ENCODE measurements at regions not wholly inside any gene's neighbourhood (a gene's known extent, or its start where the extent isn't known, plus 50 kb on each side); places are given as distances from the start of the nearest gene placed in this dataset.

DNA sequence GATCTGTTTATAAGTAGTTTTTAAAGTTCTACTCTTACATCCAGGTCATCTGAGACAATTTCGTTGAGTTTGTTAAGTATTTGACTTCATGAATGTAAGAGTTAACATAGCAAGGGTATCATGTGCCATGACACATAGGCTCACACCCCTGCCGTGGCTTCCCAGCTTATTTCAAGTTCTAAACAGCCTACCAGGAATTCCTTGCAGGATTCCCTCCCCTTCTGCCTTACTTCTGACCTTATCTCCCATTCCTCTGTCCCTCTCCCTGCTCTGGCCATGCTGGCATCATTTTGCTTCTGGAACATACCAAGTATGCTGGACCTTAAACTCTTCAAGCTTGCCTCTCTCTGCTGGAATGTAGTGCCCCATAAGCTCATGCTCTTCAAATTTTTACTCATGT lies 369.9 kb upstream of the PCDH7 start:
- DNase-seq: no peak

DNA sequence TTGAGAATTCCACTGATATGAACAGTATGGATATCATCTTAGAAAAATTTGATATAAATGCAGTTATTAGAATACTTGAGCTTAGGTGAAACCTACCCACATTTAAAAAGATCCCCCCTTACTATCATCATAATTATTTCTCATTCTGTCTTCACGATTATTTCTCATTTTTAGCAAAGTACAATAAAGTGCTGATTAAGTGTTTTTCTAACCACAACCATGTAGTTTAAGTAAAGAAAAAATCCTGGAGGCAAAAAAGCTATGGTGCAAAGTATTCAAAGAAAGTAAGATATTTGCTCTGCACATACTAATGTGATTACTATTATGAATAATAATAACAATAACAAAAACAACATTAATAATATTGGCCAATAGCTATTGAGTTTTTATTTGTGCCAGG lies 365.6 kb upstream of the PCDH7 start:
- DNase-seq: no peak

DNA sequence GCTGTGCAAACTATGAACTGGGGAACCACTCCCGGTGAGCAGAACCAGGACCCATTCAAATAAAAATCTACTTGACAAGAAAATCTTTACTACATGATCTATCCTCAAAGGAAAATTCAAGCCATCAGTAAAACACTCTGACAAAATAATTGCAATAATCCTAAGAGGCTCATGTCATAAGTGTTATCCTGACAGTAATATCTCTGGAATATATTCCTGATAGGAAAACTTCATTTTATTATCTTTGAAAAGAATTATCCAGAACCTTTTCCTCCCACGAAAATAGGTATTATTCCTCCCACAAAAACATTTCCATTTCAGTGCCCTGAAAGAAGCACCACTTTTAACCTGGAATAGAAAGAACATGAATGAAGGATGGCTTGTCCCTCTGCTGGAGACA lies 357.7 kb upstream of the PCDH7 start:
- no peak for DNase-seq

DNA sequence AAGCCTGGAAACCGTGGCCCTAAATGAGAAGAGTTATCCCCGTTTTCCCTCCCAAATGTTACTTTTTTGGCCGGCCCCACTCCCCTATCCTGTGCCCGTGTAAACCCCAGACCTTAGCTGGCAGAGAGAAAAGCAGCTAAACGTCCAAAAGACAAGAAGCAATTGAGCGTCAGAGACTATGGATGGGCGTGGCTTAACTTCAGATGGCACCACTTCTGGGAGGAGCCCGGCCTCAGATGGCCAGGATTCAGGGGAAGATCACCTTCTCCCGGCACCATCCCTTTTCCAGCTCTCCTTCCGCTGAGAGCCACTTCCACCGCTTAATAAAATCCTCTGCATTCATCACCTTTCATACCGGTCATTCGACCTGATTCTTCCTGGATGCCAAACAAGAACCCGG lies 350.1 kb upstream of the PCDH7 start:
- no peak for DNase-seq

DNA sequence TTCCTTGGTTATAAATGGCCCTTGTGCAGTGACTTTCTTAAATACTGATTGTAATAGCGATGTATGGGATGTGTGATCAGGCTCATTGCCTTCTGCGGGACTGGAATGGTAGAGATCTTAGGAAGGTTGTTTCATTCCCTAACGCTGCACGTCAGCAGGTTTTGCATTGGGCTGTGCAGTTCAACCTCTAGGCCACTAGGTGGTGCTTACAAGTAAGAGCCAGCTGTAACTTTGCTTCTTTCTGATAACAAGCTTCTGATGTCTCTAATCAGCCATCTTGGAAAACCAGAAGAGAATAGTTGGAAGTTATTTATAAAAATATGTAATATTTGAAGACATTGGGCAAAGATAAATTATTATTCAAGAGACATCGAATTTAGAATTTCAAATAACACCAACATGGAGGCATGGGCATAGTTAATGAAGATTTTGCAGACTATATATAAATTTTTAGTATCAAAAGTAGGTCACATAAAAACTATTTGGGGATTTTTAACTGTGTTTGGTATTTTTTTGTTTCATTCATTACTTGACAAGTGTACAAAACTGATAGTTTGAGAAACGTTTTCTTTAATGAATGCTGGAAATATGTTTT lies 339.7 kb upstream of the PCDH7 start:
- DNase-seq: peak; percentile 39

DNA sequence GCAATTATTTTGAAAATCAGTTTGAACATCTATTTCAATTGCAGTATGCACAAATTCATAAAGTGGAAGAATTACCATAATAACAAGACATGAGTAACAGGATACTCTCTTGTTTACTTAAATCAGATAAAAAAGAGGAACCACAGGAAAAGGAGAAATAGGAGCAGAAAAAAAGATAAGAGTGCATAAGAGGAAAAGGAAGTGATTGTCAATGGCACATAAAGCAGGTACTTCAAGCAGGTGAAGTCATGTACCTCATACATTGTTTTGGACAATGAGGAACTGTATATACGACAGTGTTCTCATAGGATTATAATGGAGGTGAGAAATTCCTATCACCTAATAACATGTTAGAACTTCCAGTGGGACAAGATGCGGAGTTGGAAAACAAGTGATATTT lies 334.5 kb upstream of the PCDH7 start:
- no peak for DNase-seq

DNA sequence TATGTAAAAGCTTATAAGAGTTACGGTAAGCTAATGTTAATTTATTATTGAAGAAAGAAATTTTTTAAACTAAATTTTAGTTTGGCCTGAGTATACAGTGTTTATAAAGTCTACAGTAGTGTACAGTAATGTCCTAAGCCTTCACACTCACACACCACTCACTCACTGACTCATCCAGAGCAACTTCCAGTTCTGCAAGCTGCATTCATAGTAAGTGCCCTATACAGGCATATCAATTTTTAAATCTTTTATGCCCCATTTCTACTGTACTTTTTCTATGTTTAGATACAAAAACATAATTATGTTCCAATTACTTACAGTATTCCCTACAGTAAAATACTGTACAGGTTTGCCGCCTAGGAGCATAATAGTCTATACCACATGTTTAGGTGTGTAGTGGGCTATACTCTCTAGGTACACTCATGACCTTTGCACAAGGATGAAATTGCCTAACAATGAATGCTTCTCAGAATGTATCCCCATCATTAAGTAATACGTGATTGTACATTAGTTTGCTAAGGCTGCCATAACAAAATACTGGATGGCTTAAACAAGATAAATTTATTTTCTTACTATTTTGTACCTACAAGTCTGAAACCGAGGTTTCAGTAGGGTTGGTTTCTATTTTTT lies 333.8 kb upstream of the PCDH7 start:
- DNase-seq: no peak

DNA sequence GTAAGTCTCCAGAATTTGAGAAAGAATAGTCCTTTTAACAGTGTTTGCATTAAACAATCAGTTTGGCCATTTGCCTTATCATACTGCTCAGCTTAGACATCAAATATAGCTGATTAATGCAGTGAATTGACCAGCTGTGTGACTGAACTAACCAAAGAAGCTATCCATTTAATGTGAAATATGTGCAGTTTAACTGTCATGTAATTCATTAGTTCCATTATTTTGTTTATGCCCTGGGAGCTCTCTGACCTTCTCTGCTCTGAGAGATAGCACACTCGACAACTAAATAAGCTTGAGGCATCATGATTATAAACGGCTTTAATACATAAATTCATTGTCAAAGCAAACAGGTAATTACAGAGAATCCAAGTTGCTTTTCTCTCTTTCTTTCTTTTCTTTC lies 324.3 kb upstream of the PCDH7 start:
- DNase-seq: no peak

DNA sequence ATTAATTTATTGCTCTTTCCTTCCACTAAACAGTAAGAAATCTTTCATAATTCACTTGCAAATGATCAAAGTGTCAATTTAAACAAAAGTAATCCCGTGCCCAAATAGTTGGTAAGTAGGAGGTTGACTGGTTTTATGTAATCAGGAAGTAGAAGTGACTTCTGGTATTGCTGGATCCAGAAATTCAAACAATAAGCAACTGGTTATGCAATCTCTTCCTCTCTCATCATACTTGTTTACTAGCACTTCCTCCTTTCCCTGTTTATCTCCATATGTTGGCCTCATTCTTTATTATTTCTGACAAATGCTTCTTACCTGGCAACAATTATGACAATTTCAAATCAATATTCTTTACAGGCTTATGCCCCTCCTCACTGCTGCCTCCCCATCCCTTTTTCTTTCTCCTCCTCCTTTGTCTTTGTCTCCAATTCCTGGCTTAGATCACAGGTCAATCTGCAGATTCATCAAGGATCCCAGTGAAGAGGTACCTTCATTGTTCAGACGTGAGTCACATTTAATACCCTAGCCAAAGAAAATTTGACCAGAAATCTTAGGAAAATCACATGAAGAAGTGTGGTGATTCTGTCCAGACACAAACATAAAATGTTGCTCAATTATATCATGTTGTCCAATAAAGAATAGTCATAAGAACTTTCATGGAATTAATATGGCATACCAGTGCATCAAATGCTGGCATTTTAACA lies 323.2 kb upstream of the PCDH7 start:
- no peak for DNase-seq

DNA sequence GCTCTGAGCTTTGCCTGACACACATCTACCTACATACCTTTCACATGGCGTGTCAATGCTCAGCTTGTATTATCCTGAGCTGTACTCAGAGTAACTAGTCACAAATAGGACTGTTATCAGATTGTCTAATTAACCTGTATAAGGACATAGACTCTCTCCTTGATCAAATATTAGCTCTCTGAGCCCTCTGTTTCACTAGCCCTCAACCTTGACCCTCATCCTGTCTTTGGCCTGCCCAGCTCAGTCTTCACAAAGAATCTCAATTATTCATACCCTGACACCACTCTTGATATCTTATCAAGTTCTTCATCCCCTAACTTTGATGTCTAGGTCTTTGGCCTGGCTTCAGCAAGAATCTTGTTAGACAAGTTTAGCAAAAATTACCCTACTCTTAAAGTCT lies 320.7 kb upstream of the PCDH7 start:
- no peak for DNase-seq

DNA sequence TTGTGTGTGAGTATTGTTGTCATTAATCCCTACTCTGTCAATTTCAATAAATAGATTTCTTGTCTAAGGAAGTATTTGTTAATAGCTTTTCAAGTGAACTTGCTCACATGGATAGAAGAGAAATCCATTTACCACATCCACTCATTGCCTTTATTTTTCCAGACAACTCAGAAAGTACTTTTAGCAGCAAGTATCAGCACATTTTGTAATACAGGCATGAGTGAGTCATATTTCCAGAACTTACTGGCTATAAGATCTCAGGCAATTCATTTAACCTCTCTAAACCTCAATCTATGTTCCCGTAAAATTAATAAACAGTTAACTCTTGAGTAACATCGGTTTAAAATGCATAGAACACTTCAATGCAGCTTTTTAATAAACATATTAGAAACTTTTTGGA lies 317.9 kb upstream of the PCDH7 start:
- DNase-seq: no peak

DNA sequence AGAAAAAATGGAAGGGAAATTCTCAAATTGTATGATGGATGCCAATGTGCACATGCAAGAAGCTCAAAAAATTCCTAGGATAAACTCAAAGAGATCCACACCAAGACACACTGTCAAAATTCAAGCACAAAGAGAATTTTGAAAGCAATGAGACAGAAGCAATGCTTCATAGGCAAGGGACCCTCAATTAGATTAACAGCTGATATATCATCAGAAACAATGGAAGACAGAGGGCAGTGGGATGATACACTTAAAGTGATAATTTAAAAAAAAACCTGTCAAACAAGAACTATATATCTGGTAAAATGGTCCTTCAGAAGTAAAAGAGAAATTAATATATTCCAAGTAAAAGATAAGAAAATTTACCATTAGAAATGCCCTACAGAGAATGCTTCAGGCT lies 306.3 kb upstream of the PCDH7 start:
- no peak for DNase-seq

DNA sequence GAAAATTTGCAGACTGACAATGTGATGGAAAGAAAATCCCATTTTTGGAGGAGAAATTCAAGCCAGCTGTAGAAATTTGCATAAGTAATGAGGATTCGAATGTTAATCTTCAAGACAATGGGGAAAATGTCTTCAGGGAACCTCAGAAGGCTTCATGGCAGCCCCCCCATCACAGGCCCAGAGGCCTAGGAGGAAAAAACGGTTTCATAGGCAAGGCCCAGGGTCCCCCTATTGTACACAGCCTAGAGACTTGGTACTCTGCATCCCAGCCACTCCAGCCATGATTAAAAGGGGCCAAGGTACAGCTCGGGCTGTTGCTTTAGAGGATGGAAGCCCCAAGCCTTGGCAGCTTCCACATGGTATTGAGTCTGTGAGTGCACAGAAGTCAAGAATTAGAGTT lies 303.6 kb upstream of the PCDH7 start:
- DNase-seq: no peak

DNA sequence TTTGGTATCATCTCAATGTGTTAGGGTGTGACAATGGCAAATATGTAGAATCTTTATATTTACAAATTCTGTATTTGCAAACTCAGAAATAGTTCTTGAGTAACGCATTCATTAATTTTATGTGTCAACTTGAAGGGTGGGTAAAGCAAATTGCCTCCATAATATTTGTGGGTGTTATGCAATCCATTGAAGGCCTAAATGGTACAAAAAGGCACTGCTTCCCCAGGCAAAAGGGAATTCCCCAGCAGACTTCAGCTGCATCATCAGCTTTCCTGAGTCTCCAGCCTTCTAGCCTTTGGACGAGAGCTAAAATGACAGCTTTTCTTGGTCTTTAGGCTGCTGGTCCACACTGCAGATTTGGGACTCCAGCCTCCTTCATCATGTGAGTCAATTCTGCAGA lies 292.2 kb upstream of the PCDH7 start:
- DNase-seq: no peak

DNA sequence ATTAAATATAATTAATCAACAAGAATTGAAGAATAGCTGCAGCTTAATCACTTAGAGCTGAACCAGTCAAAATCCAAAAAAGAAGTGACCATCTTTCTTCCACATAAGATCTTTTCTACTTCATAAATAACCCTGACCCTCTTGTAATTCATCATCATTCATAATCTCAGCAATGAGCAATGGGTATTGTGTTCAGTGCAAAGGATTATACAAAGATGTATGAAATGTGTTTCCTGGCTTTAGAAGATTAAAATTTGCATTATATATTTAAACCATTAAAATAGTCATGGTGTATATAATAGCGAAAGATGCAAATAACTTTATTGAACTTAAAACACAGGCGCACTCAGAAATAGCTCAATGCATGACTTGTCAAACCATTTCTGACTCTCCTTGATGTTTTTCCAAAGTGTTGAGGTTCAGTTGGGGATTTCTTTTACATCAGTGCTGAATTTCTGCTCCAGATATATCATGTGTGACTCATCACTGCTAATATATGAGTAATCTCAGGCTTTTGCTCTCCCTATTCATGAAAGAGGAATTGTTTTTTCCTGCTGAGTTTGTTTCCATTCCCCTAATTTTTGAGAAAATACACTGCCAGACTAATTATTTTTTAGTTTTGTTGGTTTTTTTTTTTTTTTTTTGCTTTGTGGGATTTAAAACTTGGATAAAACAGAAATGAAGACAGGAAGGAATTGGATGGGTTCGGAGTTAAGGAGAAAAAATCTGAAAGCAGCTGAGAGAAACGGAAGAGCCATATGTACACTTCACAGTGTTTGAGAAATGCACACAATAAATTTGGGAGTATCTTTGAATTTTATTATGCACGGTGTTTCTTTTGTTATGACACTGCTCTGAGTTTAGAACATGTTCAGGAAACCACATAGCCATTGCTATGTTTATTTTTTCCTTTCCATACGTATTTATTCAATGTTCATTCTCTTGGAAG lies 290.1 kb upstream of the PCDH7 start:
- no peak for DNase-seq

DNA sequence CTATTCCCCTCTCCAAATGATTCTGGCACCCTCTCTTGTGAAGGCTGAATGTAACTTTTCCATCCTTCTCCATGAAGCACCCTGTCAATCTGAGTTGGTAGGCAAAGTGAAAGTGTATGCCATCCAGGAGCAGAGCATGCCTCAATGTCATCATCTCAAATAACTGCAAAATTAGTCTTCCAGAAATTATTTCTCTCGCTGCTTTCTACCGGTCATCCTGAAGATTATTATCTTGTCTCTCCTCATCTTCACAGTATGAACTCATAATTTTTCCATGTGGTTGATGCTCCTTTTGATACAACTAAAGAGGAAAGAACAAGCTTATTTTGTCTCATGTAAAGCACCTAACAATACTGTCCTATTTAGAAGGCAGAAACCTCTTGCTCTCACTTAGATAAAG lies 285.5 kb upstream of the PCDH7 start:
- no peak for DNase-seq

DNA sequence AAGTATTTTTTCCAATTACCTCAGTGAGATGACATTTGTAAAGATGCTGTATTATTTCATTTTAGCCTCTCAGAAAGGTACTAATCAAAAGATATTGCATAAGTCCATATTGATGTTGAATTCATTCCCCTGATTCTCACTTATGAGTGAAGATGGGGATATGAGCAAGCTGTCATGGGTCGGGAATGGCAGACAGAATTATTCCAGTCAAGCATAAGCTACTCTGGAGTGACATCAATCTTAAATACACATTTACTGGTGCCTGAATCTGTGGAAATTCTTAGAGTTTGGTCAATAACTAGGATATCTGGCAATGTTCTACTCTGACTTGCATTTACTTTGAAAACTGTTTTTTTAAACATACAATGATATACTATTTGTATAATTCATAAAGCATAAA lies 283.8 kb upstream of the PCDH7 start:
- DNase-seq: no peak

DNA sequence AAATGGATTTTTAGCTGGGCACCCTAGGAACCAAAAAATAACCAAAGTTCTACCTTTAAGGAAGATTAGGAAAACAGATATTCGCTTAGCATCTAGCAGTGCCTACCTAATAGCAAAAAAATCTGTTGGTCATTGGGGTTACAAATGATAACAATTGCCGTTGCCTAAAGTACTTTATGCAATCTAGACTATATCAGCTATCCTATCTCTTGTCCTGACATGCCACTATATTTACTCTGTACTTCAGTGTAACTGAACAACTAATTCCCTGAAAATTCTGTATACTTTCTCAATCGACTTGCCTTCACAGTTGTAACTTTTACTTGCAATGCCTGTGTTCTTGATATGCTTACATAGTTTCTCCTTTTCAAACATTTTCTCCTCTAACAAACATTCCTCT lies 282.9 kb upstream of the PCDH7 start:
- no peak for DNase-seq

DNA sequence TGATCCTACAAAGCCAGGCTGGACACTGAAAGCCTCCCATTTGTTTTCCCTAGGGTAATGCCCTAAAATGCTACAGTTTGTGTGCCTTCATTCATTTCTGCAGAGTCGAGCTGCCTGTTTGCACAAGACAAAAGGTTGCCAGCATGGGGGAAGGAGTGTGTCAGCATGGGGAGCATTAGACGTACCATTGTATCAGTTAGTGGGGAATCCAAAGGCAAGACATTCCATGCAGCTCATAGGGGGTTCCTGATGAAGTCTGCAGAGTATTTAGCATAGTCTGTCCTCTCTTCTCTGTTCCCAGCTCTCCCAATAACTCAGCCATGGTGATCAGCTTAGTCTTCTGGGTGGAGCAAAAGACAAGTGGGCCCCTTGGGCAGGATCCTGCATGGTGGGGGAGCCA lies 276.9 kb upstream of the PCDH7 start:
- DNase-seq: no peak

DNA sequence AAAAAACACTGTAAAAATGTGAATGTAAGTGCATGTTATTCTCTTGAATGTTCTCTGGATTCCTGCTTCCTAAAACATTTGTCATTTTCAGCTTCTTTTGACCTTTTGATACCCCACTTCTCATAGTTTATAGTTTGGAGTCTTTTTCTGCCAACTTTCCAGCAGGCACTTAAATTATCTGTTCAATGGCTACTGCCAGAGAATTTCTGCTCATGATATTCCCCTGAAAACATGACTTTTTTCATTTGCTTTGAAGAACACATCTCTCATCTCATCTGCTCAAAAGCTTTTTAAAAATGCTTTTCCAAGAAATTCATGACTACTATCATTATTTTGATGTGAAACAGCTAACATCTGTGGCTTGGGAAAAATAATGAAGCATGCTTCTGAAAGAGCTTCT lies 269.7 kb upstream of the PCDH7 start:
- DNase-seq: no peak

DNA sequence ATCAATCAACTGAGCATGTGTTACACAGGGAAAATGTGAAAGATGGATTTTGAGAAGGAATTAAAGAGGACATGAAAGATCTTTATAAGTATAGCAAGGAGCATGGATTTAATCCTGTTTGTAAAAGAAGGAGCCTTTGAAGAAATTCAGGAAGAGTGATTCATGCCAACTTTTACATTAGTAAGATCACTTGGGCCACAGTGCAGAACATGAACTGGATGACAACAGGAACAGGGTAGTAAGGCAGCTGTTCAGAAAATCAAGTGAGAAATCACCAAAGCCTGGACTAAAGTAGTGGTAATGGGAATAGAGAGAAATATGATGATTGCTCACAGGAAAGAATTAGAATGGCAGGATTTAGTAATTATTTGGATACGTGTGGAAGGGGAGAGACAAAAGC lies 265.7 kb upstream of the PCDH7 start:
- no peak for DNase-seq

DNA sequence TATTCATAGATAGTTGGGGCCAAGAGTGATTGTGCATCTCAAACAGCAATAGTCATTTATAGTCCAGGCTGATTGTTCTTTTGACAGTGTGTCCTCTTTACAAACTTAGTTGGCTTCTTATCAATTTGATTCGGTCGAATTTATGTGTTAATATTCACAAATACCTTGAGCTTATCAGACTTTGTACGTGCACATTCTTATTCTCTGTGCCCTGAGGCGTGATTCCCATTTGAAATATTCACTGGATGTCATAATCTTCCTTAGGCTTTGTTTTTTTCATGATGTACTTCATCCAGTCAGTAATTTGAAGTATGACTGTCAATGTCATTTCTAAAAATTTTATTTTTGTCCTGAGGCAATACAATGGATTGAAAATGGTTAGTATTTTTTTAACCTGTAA lies 263.5 kb upstream of the PCDH7 start:
- DNase-seq: no peak

DNA sequence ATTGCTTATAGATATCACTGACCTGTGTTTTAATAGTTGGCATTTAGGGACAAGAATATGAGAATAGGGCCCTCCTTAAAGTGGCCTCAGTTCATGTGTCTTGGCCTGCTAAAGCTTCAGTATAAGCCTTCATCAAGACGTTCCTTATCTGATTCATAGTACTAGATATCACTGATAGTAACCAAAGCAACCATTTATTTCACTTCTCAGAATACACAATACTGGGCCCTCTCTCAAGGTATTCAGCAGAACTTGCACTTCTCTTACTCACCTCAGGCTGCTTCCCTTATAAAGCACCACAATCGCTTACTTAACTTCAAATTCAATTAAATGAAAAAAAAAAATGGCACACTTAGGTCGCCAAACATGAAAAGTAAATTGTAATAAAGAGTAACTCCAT lies 259.4 kb upstream of the PCDH7 start:
- DNase-seq: no peak

DNA sequence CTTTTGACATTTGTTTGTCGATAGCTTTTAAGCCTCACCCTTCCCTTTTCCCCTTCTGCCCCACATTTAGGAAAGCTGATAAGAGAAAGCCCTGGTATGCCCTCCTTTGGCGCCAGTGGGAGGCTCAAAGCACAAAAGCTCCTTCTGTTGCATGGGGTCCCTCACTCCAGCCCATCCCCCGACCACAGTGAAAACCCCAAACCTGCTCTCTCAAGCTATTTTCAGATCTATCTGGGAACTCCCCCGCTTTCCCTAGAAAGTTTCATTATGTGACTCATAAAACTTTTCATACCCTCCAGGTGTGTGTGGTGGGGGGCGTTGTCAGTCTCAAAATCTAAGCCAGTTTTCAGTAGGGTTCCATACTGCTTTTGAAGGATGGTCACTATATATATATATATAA lies 259.0 kb upstream of the PCDH7 start:
- DNase-seq: no peak

Measured in GDM1 (cell line).